Thyroid gland (tissue), 4 donors: ENCODE measurements at regions not wholly inside any gene's neighbourhood (a gene's known extent, or its start where the extent isn't known, plus 50 kb on each side); places are given as distances from the start of the nearest gene placed in this dataset.

Experiments
- DNase-seq, 2 donors: peaks; one replicate each; pipeline ENCODE4 v3.0.0-alpha.2; 2019
- H3K27ac ChIP-seq, 3 donors: fragments of 200-600 bp; sonication (generic); 1 replicate in 2 of 3; 2 replicates in 1 of 3; pipeline ENCODE4 v1.5.1; 2016 to 2019; ENCODE audit warnings: mild to moderate bottlenecking in 1 of 3, moderate library complexity in 1 of 3
- H3K27me3 ChIP-seq: fragments of 200-600 bp; sonication (generic); one replicate; pipeline ENCODE4 v1.5.1; 2019
- H3K36me3 ChIP-seq, 2 donors: fragments of 200-600 bp; sonication (generic); one replicate each; pipeline ENCODE4 v1.5.1; 2016 to 2019
- H3K4me1 ChIP-seq, 2 donors: fragments of 200-600 bp; sonication (generic); one replicate each; pipeline ENCODE4 v1.5.1; 2017 to 2019
- H3K4me3 ChIP-seq, 3 donors: fragments of 200-600 bp; sonication (generic); replicated peaks in 1 of 3; 1 replicate in 2 of 3; 2 replicates in 1 of 3; pipeline ENCODE4 v1.5.1; 2016; ENCODE audit warnings: mild to moderate bottlenecking in 1 of 3
- H3K9me3 ChIP-seq: fragments of 200-600 bp; sonication (generic); one replicate; pipeline ENCODE4 v1.5.1; 2017
- POLR2A ChIP-seq, 2 donors: fragments of 450-650 bp; IDR thresholded peaks; one replicate each; pipeline ENCODE4 v1.6.1; 2017; ENCODE audit warnings: antibody characterized with exemption in 2 of 2, mild to moderate bottlenecking in 2 of 2, moderate library complexity in 1 of 2
- WGBS, 2 donors: methylation state at CpG; one replicate each; pipeline ENCODE4 v1.1.5; 2017; 5-methylcytosine and 5-hydroxymethylcytosine counted together
- intact Hi-C: fragments of 100-400 bp; cut with DNase I; formaldehyde crosslinking; loops from one replicate; pipeline ENCODE4 v1.15.1; 2023
- TF ChIP-seq, protein P1 (sequence below), 6 experiments: fragments of 200-600 bp in 3 of 6; fragments of 450-650 bp in 3 of 6; sonication (generic) in 3 of 6; IDR thresholded peaks; one replicate each; pipeline ENCODE4 v1.5.1; 2016 to 2019; ENCODE audit warnings: antibody characterized with exemption in 6 of 6, mild to moderate bottlenecking in 2 of 6, inconsistent platforms in 1 of 6, moderate library complexity in 1 of 6

DNA sequence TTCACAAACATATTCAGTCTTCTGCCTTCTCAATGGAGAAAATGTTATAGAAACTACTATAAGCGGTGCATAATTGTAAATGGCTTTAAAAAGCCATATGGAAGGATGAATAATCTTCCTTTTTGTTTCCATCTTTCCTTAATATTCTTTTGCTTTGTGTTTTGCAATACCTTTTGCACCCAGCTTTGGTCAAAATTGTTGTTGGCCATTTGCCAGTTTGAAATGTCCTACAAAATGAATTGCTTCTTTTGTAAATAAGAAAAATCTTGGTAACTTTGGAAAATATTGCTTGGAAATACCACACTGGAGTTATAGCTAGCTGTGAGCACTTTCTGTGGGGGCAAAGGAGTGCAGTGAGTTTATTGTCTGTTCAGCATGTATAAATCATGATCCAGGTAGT, 93.5 kb upstream of the NR2F2 start:
- WGBS, 2 donors: 88 to 95% methylated on average over 1 of the region's 1 CpG
- intact Hi-C loops: no loop called here

DNA sequence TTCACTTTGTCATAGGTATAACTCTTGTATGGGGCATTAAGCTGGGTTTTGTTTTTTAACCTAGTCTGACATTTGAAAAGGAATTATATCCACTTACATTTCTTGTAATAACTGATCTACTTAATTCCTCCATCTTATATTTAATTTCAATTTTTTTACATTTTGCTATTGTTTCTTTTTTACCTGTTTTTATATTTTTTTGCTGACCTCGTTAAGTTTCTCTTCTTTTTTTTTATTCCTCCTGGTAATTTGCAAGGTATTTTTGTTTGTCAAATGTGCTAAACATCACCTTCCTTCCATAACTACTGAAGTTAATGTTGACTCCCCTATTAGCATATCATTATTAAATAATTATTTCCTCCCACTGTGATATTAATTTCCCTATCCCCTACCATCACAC, 87.7 kb upstream of the NR2F2 start:
- Histone ChIP-seq H3K27ac (no peak overlapping the region), H3K4me1 (no peaks in the 10 kb centered on the region), H3K27me3 (no peaks in the 10 kb centered on the region), H3K4me3 (no peak overlapping the region), H3K9me3 (no peaks in the 10 kb centered on the region), H3K36me3 (no peaks in the 10 kb centered on the region)
- no peak for TF ChIP-seq POLR2A (IDR thresholded peaks at IDR 0.05)
- TF ChIP-seq, protein P1, sequence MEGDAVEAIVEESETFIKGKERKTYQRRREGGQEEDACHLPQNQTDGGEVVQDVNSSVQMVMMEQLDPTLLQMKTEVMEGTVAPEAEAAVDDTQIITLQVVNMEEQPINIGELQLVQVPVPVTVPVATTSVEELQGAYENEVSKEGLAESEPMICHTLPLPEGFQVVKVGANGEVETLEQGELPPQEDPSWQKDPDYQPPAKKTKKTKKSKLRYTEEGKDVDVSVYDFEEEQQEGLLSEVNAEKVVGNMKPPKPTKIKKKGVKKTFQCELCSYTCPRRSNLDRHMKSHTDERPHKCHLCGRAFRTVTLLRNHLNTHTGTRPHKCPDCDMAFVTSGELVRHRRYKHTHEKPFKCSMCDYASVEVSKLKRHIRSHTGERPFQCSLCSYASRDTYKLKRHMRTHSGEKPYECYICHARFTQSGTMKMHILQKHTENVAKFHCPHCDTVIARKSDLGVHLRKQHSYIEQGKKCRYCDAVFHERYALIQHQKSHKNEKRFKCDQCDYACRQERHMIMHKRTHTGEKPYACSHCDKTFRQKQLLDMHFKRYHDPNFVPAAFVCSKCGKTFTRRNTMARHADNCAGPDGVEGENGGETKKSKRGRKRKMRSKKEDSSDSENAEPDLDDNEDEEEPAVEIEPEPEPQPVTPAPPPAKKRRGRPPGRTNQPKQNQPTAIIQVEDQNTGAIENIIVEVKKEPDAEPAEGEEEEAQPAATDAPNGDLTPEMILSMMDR (IDR thresholded peaks at IDR 0.05): no peak
- no peak for DNase-seq
- 91 to 93% methylated on average over 1 of the region's 1 CpG for WGBS, 2 donors
- intact Hi-C loops: no loop called here

More for the DNA sequence above, 93.5 kb upstream of the NR2F2 start:
- TF ChIP-seq POLR2A (IDR thresholded peaks at IDR 0.05): no peak
- TF ChIP-seq, protein P1 (IDR thresholded peaks at IDR 0.05): no peak
- H3K4me1 ChIP-seq: no peaks in the 10 kb centered on the region
- H3K4me3 ChIP-seq: no peak overlapping the region
- H3K36me3 ChIP-seq: no peaks in the 10 kb centered on the region
- DNase-seq: no peak
- H3K27me3 ChIP-seq: no peaks in the 10 kb centered on the region
- no peak overlapping the region for H3K27ac ChIP-seq
- no peaks in the 10 kb centered on the region for H3K9me3 ChIP-seq

DNA sequence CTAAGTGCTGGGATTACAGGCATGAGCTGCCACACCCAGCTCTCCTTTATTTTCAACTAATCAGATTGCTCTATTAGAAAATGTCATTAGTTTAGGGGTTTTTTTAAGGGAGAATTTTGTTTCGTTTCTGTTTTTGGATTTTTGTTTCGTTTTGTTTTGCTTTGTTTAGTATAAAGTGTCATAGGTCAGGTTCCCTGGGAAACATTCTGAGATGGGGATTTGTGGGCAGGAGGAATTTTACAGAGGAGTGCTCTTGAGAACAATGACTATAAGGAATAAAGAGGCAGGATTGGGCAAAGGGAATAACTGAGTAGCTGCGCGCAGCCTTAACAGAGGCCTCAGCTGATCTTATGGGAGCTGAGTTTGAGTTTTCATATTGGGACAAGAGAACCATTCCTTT, 86.8 kb upstream of the NR2F2 start:
- TF ChIP-seq, protein P1 (IDR thresholded peaks at IDR 0.05): no peak
- no peak for TF ChIP-seq POLR2A (IDR thresholded peaks at IDR 0.05)
- Histone ChIP-seq H3K4me3 (no peak overlapping the region), H3K4me1 (no peaks in the 10 kb centered on the region), H3K9me3 (no peaks in the 10 kb centered on the region), H3K27ac (no peak overlapping the region), H3K36me3 (no peaks in the 10 kb centered on the region), H3K27me3 (no peaks in the 10 kb centered on the region)
- intact Hi-C loops: no loop called here
- WGBS, 2 donors: 62 to 69% methylated on average over 4 of the region's 4 CpGs
- no peak for DNase-seq

DNA sequence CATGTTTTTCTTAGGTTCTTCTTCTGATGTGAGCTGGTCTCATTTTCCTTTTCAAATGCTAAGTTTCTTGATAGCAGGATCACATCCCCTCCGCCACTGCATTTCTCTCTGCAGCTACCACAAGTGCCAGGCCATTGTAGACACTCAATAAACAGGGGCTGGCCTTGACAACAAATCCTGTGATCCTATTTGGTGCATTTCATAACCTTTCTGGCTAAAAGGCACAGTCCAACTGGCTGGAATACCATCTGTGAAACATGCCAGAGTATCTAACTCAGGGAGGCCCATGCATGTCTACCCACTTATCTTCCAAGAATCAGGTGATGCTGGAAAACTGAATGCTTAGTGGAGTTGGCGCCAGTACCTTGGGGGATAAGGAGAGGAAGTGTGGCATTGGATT, 85.2 kb upstream of the NR2F2 start:
- Histone ChIP-seq H3K4me1 (no peaks in the 10 kb centered on the region), H3K9me3 (no peaks in the 10 kb centered on the region), H3K27ac (no peak overlapping the region), H3K36me3 (no peaks in the 10 kb centered on the region), H3K4me3 (no peak overlapping the region), H3K27me3 (no peaks in the 10 kb centered on the region)
- WGBS, 2 donors: 94% methylated on average over 2 of the region's 2 CpGs
- DNase-seq: no peak
- intact Hi-C loops: no loop called here
- TF ChIP-seq, protein P1 (IDR thresholded peaks at IDR 0.05): no peak
- no peak for TF ChIP-seq POLR2A (IDR thresholded peaks at IDR 0.05)

DNA sequence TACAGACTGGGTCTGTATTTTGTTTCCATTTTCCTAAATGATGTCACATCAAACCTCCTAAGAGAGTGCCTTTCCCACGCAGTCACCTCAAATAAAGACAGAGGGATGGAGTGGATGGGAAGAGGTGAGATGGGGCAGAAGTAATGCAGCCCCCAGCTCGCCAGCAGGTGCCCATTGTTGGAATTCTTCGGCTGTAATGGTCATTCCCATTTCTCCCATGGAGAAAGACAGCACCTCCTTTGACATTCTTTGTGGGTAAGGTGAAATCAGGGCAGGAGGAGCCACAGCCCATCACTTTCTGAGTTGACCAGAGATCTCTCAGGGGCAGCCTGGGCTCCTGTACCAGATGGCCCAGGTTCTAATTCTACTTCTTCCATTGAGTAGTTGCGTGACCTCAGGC, 84.4 kb upstream of the NR2F2 start:
- DNase-seq: no peak
- H3K27ac ChIP-seq: no peak overlapping the region
- WGBS, 2 donors: 84 to 89% methylated on average over 4 of the region's 4 CpGs
- no peaks in the 10 kb centered on the region for H3K27me3 ChIP-seq
- H3K4me3 ChIP-seq: no peak overlapping the region
- no peaks in the 10 kb centered on the region for H3K36me3 ChIP-seq
- H3K9me3 ChIP-seq: no peaks in the 10 kb centered on the region
- intact Hi-C loops: no loop called here
- no peak for TF ChIP-seq POLR2A (IDR thresholded peaks at IDR 0.05)
- H3K4me1 ChIP-seq: no peaks in the 10 kb centered on the region
